GM12892 (cell line): ENCODE measurements at regions not wholly inside any gene's neighbourhood (a gene's known extent, or its start where the extent isn't known, plus 50 kb on each side); places are given as distances from the start of the nearest gene placed in this dataset.

Experiments
- DNase-seq: peaks from one replicate; pipeline ENCODE4 v3.0.0; 2011; ENCODE audit not compliant: insufficient read length
- FAIRE-seq: peaks from 2 replicates; lab custom pipeline; 2011; peaks lifted over from hg19 to GRCh38; lab: Jason Lieb, UNC
- POLR2A ChIP-seq: IDR thresholded peaks from 2 replicates; pipeline ENCODE4 v1.6.1; 2011; ENCODE audit warnings: low read depth, low read length, control low read depth
- POLR2AphosphoS5 ChIP-seq: IDR thresholded peaks from 2 replicates; pipeline ENCODE4 v1.6.1; 2011; ENCODE audit warnings: low read depth, low read length, control low read depth
- TAF1 ChIP-seq: IDR thresholded peaks from 2 replicates; pipeline ENCODE4 v1.6.1; 2011; ENCODE audit warnings: low read depth, mild to moderate bottlenecking, control low read depth, low read length, borderline replicate concordance

DNA sequence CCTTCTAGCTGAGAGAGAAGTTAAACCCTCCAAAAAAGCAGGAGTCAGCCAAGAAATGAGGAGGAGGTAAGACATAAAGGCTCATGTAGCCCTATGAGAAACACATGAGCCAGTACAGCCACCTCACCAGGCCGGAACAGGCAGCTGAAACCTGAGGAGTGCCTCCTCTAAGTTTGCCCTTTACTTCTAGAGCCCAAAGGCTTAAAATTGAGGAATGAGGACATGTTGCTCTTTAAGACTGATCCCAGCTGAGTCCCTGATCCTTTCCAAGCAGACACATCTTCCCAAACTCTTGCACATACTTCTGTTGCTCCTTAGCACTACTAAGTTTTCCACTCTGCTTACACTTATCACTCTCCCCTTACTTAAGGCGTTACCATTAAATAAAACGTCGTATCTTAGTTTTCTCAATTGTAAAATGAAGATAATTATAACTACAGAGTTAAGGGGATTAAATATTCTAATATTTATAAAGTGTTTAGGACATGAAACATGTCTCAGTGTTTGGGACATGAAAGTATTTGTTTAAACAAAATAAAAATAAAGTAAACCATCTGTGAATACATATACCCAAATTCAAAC is 124.0 kb downstream of the OGFRL1 start:
- no peak for DNase-seq
- no peak for FAIRE-seq
- TF ChIP-seq POLR2AphosphoS5 (no peak), TAF1 (no peak), POLR2A (no peak)

DNA sequence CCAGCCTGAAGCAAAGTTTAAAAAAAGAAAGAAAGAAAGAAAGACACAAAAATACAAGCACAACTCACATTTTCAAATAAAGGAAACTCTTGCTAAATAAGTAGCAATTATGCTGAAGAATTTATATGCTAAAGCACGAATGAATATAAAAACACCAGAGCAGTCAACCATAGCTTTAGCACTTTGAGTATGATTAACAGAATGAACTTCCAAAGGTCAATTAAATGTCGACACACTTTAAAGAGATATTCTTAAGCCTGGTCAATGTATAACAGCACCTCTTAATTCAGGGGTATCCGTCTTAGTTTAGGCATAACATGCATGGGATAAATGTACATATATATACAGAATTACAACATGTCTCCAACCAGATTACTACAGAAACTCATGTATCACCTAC is 125.9 kb downstream of the OGFRL1 start:
- FAIRE-seq (no peak), DNase-seq (no peak)
- TF ChIP-seq TAF1 (no peak), POLR2A (no peak), POLR2AphosphoS5 (no peak)

DNA sequence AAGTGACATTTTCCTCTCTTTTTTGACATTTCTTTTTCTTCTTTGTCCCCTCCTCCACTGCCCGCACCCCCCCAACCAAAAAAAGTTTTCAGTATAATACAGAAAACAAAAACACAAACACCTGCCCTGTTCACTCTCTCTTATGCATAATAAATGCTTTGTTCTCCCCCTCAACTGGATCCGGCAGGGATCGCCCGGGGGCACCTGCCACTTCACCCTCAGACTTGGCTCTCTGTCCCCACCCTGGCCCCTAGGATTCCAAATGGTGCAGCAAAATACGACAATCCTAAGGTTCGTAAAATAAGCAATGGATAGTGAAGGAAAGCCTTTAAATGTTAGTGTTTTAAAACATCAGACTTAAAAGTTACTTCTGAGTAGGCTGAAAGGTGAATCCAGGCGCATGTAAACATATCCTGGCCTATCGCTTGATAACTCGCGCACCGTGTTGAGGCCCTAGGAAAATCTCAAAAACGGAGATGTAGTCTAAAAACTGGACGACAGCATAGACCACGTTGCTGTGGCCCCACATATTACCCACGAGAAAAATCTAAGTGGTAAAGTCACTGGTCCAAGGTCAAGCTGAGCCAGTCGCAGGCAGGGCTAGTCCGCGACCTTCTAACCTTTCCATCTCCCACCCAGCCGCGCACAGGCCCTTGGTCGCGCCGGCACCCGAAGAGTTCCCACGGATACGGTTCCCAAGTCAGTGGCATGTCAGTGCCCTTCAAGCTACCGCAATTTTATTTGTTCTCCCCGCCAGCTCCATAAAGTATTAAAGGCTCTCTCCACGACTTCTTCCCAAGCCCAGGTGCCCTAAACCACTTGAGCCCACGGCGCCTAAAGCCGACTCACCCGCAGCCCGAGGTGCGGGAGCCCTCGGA is 130.8 kb downstream of the OGFRL1 start:
- FAIRE-seq = no peak
- DNase-seq = peak; percentile 1
- TF ChIP-seq POLR2AphosphoS5 = no peak
- no peak for TF ChIP-seq TAF1
- no peak for TF ChIP-seq POLR2A

DNA sequence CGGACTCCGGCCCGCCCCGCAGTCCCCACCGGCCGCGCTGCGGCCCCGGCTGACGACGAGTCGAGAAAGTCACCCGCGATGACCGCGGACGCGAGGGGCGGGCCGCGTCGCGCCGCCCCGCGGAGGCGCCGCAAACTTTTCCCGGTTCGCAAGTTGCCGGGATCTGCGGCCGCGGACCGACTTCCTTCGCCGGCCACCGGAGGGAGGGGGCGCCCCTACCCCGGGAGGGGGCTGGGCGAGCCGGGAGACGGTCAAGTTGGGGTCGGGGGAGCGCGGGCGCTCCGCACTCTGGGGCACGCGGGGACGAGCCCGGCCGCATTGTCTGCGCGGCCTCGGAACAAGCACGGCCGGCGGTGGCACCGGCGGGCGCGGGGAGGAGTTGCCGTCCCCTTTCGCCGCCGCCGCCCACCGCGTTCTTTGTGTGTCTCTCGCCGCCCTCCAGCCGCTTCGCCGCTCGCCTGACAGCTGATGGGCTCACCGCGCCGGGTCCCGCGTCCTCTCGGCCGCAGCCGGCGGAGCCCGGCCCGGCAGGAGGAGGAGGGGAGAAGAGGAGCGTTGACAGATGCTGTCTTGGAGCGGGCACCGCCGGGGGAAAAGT is 131.6 kb downstream of the OGFRL1 start:
- DNase-seq (peak; percentile 8), FAIRE-seq (no peak)
- TF ChIP-seq POLR2AphosphoS5 = no peak
- no peak for TF ChIP-seq POLR2A
- no peak for TF ChIP-seq TAF1

DNA sequence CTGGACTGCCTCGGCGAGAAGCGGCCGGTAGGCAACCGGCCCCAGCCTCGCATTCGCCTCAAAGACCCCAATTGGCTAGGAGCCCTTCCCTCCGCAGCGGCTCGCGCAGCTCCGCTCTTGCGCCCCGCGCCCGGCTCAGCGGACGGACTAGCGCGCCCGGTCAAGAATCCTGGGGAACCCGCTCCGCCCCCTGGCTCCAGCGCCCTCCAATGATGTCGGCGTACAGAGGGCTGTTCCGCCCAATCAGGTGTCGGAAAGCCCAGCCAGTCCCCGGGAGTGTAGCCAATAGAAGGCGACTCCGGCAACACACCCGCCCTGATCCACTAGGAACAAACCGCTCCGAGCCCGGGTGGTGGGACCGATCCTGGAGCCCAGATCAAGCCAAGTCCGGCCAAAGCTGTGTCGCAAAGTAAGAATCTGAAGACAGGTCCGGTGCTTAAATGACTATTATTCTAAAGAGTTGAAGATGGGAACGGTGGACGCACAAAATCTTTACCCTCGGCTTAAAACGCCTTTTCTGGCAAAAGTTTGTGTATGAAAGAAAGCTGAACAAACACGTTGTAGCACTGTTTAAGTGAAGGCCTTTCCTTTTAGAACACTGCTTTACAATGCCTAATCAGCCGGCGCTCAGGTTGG is 132.2 kb downstream of the OGFRL1 start:
- FAIRE-seq (no peak), DNase-seq (peak; percentile 3)
- TF ChIP-seq POLR2A (no peak), POLR2AphosphoS5 (no peak), TAF1 (no peak)

DNA sequence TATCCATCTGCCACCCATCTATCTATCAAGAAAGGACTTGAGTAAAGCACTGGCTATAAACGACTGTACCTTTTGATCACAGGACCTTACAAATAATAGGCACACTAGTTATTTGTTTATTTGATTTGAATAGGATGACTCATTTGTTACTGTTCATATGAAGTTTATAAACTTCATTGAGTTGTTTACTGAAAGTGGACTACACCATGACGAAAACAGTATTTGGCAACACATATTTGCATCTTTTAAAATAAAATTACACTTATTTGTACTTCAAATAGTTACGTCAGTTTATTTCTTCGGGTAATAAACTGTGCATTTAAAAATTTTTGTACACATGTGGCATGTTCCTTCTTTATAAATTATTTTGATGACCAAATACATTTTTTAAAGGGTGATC is 133.0 kb downstream of the OGFRL1 start:
- no peak for DNase-seq

DNA sequence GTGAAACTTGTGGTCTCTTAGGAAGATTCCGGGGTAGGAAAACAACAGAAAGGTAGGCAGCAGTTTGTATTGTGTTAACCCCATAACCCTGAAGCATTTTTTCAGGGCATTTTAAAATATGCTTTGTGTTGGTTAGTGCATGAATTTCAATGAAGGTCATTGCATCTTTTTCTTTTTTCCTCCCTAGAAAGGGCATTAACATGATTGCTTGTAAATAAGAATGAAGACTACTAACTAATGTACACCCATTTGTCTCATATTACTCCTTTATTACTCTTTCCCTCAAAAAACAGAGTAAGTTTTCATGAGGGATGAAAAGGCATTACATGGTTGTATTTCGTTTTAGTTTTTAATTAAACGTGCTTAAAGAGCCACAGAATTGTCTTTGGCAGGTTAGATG is 141.4 kb downstream of the OGFRL1 start:
- DNase-seq (no peak), FAIRE-seq (peak; percentile 17)
- TF ChIP-seq POLR2A (no peak), POLR2AphosphoS5 (no peak), TAF1 (no peak)

More for the DNA sequence above, 133.0 kb downstream of the OGFRL1 start:
- TF ChIP-seq POLR2AphosphoS5 (no peak), TAF1 (no peak), POLR2A (no peak)
- FAIRE-seq = no peak

DNA sequence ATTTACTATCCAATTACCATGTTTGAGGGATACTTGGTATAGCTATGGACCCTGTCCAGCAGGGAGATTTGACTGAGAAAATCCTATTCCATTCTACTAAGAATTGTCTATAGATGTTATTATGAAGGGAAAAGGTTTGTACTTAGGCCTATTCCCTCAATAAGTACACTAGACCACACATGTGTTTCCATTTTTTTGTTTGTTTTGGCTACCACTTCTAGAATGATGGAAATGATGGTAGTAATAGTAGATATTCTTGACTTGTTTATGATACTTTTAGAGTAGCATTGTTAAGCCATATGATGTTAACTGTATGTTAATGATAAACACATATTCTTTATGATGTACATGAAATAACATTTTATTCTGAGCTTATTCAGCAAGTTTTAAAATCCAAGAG is 144.8 kb downstream of the OGFRL1 start:
- no peak for TF ChIP-seq TAF1
- no peak for TF ChIP-seq POLR2AphosphoS5
- no peak for TF ChIP-seq POLR2A
- DNase-seq (no peak), FAIRE-seq (no peak)

DNA sequence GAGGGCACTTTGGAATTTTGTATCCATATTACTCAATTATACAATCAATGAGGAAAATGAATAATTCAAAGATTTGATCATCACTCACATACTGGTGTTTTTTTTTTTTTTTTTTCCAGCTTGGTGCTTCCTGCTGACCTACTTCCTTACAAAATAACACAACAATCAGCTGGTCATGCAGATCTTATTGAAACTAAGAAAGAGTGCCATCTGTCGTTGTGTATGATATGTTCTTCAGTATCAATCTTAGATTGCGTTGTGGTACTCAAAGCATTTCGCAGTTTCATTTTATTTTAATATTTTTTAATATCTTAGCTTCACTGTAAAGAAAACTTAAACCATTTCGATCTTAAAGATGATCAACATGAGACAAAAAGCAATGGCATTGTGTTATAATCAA is 155.6 kb downstream of the OGFRL1 start:
- DNase-seq = no peak
- no peak for FAIRE-seq
- no peak for TF ChIP-seq TAF1
- no peak for TF ChIP-seq POLR2AphosphoS5
- TF ChIP-seq POLR2A = no peak

DNA sequence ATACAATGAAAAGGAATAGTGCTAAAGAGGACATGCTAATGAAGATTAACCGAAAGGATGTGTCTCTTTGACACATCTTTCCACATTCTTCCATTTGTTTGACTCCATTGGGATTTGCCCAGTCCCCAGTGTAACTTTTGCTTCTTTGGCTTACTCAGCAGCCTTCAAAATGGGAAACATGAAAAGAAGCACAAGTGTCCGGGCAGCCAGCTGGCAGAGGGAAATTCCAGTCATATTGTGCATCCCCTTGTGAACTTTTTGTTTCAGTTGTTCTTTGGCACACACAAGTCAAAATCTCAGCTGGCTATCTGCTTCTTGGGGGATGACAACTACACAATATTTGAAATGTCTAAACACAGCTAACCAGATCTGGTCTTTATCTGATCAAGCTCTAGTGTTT is 157.4 kb downstream of the OGFRL1 start:
- DNase-seq (no peak), FAIRE-seq (peak; percentile 24)
- TF ChIP-seq POLR2A (no peak), TAF1 (no peak), POLR2AphosphoS5 (no peak)

DNA sequence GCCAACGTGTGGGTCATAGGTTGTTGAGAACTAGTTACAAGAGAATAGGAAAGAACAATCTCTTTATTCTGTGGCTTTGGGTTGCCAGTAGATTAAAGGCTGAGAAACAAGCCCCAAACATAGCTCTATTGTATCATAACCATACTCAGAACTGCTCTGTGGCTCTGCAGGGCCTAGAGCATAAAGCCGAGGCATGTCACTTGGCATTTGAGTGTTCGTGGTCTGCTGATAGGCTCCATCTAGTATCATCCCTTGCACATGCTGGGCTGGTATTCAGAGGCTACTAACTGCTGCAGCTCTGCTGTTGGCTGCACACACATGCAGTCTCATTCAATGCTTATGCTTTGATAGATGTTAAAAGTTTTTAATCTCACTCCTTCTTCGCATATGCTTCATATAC is 157.9 kb downstream of the OGFRL1 start:
- TF ChIP-seq POLR2AphosphoS5 (no peak), TAF1 (no peak), POLR2A (no peak)
- no peak for FAIRE-seq
- no peak for DNase-seq
